ENCODE measurements at regions not wholly inside any gene's neighbourhood (a gene's known extent, or its start where the extent isn't known, plus 50 kb on each side); places are given as distances from the start of the nearest gene placed in this dataset.

- TF ChIP-seq CTCF (IDR thresholded peaks at IDR 0.05 in 8 of 11, conservative IDR thresholded peaks at IDR 0.05 in 3 of 11) (no peak), POLR2AphosphoS5 (IDR thresholded peaks at IDR 0.05) (no peak), POLR2A (IDR thresholded peaks at IDR 0.05) (no peak)
Observed at GRCh38 chr9:96031916-96032534, 156.5 kb downstream of the ERCC6L2 start.

Data from spleen (tissue), 7 donors.